Kidney (tissue), 13 donors: ENCODE measurements at regions not wholly inside any gene's neighbourhood (a gene's known extent, or its start where the extent isn't known, plus 50 kb on each side); places are given as distances from the start of the nearest gene placed in this dataset.

Experiments used
- DNase-seq, 5 donors: peaks; one replicate each; pipeline ENCODE4 v3.0.0-alpha.2; 2013 to 2020
- FAIRE-seq: peaks from 2 replicates; lab custom pipeline; 2012; peaks lifted over from hg19 to GRCh38; lab: Jason Lieb, UNC
- H3K27ac ChIP-seq, 2 donors: one replicate each; pipeline ENCODE4 v1.7.0; 2013; ENCODE audit warnings: low read depth in 2 of 2, low read length in 2 of 2, inconsistent platforms in 1 of 2
- H3K27me3 ChIP-seq: one replicate; pipeline ENCODE4 v1.7.1; 2013; ENCODE audit warnings: low read length, inconsistent platforms; ENCODE audit not compliant: control insufficient read depth, insufficient read depth
- H3K36me3 ChIP-seq, 3 donors: one replicate each; pipeline versions ENCODE4 v1.7.0 to v1.7.1; 2013; ENCODE audit warnings: low read length in 3 of 3, control low read depth in 1 of 3, inconsistent platforms in 1 of 3; ENCODE audit not compliant: insufficient read depth in 3 of 3, control insufficient read depth in 2 of 3
- H3K4me1 ChIP-seq, 3 donors: one replicate each; pipeline versions ENCODE4 v1.7.0 to v1.7.1; 2013; ENCODE audit warnings: low read length in 3 of 3, inconsistent platforms in 1 of 3, low read depth in 1 of 3; ENCODE audit not compliant: control insufficient read depth in 2 of 3, insufficient read depth in 2 of 3
- H3K4me3 ChIP-seq, 3 donors: one replicate each; pipeline versions ENCODE4 v1.7.0 to v1.8.1; 2013; ENCODE audit warnings: low read length in 3 of 3, control low read depth in 1 of 3, inconsistent platforms in 1 of 3
- H3K9ac ChIP-seq, 3 donors: one replicate each; pipeline versions ENCODE4 v1.7.0 to v1.7.1; 2013; ENCODE audit warnings: low read length in 3 of 3, control low read depth in 1 of 3, inconsistent platforms in 1 of 3
- H3K9me3 ChIP-seq, 3 donors: one replicate each; pipeline versions ENCODE4 v1.7.0 to v1.7.1; 2013; ENCODE audit warnings: low read length in 3 of 3, control low read depth in 1 of 3, inconsistent platforms in 1 of 3; ENCODE audit not compliant: control insufficient read depth in 2 of 3, insufficient read depth in 1 of 3
- intact Hi-C: fragments of 100-400 bp; cut with DNase I; formaldehyde crosslinking; loops from one replicate; pipeline ENCODE4 v1.11.1; 2022
- TF ChIP-seq, protein P1 (sequence below): IDR thresholded peaks from 3 replicates; pipeline ENCODE4 v1.5.1; 2012; ENCODE audit warnings: mild to moderate bottlenecking, moderate library complexity, borderline replicate concordance; ENCODE audit not compliant: insufficient read depth; ENCODE audit errors: extremely low read depth
- donor health status: control.
- donor health status: control.
- donor health status: control.
- donor health status: control.
- donor health status: control.
- donor health status: DM: yes; HTN: yes; CAD: no.
- donor health status: Normal renal cell carcinoma (clear cell type).

DNA sequence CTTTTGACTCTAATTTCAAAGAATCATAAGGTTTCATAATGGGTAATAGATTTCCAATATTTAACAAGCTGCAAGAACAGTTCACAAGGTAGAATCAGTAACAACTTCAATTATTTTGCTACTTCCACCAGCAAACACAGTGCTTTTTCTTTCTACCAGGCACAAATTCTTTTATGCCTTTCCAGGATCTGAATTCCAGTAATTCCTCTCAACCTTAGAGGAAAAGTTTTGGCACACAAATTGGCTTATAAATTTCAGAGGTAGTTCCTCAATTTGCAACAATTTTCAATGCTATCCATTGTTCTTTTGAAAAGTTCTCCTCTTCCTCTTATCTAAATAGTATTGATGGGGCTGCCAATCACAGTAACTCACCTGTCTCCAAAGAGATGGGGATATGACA is 665.4 kb upstream of the PHF14 start:
- Histone ChIP-seq H3K4me3 (no peak overlapping the region), H3K27ac (no peak overlapping the region), H3K36me3 (no peaks in the 10 kb centered on the region), H3K4me1 (no peaks in the 10 kb centered on the region), H3K9ac (no peak overlapping the region), H3K27me3 (no peaks in the 10 kb centered on the region), H3K9me3 (peaks cover 0 to 4% (median 0%) of the 10 kb centered on the region in 3 donors)
- FAIRE-seq: no peak
- intact Hi-C loops: no loop called here
- TF ChIP-seq, protein P1, sequence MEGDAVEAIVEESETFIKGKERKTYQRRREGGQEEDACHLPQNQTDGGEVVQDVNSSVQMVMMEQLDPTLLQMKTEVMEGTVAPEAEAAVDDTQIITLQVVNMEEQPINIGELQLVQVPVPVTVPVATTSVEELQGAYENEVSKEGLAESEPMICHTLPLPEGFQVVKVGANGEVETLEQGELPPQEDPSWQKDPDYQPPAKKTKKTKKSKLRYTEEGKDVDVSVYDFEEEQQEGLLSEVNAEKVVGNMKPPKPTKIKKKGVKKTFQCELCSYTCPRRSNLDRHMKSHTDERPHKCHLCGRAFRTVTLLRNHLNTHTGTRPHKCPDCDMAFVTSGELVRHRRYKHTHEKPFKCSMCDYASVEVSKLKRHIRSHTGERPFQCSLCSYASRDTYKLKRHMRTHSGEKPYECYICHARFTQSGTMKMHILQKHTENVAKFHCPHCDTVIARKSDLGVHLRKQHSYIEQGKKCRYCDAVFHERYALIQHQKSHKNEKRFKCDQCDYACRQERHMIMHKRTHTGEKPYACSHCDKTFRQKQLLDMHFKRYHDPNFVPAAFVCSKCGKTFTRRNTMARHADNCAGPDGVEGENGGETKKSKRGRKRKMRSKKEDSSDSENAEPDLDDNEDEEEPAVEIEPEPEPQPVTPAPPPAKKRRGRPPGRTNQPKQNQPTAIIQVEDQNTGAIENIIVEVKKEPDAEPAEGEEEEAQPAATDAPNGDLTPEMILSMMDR: no peak
- no peak for DNase-seq

DNA sequence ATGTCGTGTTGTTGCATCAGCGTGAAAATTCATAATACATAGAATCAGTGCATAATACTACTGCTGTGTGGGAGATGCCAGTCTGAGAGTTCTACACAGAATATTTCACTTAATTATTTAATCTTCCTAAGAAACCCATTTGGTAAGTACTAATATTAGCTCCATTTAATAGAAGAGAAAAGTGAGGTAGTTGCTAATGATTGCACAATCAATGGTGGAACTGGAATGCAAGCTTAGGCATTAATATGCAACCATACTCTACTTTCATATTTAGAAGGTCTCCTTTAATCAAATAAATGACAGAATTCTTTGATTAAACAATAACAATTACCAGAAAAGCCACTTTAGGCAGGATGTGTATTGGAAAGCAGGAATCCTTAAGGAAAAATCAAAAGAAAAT is 660.7 kb upstream of the PHF14 start:
- Histone ChIP-seq H3K27me3 (no peaks in the 10 kb centered on the region), H3K27ac (no peak overlapping the region), H3K9me3 (no peaks in the 10 kb centered on the region), H3K9ac (no peak overlapping the region), H3K4me3 (no peak overlapping the region), H3K36me3 (no peaks in the 10 kb centered on the region), H3K4me1 (no peaks in the 10 kb centered on the region)
- DNase-seq (no peak), FAIRE-seq (no peak)
- intact Hi-C loops: no loop called here
- TF ChIP-seq, protein P1: no peak

DNA sequence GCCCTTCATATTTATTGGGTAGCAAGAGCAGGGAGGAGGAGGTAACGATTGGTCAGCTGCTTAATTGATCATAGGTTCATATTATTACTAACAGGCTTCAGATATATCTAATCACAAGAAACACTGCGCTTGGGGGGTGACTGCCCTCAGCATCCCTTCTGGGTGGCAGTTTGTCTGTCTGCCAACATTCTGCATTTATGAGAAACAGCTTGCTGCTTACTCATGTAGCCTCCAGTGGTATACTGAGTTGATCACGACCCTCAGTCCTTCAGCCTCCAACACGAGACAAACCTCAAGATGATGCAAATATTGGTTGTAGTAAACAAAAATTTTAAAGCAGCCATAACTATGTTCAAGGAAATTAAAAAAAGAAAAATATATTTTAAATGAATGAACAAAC is 657.8 kb upstream of the PHF14 start:
- TF ChIP-seq, protein P1: no peak
- no peak for FAIRE-seq
- Histone ChIP-seq H3K4me1 (no peaks in the 10 kb centered on the region), H3K4me3 (no peak overlapping the region), H3K27ac (no peak overlapping the region), H3K9me3 (no peaks in the 10 kb centered on the region), H3K27me3 (no peaks in the 10 kb centered on the region), H3K36me3 (no peaks in the 10 kb centered on the region), H3K9ac (no peak overlapping the region)
- intact Hi-C loops: no loop called here
- DNase-seq: no peak

DNA sequence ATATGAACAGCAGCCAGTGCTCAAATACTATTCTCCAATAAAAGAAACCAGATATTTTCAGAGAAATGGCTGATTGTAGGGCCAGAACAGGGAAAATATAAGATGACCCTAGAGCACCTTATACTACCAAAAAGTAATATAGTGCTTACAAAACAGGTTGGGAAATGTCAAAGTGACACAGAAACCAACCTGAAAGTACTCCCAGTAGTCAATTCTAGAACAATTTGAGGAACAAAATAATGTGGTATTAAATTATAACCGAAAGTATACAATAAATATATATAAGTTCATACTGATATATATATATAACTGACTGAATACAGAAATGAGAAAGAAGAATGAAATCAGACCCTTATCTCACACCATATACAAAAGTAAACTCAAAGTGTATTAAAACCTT is 657.2 kb upstream of the PHF14 start:
- H3K4me1 ChIP-seq: no peaks in the 10 kb centered on the region
- intact Hi-C loops: no loop called here
- H3K9ac ChIP-seq: no peak overlapping the region
- FAIRE-seq: no peak
- no peaks in the 10 kb centered on the region for H3K27me3 ChIP-seq
- H3K36me3 ChIP-seq: no peaks in the 10 kb centered on the region
- H3K4me3 ChIP-seq: no peak overlapping the region
- TF ChIP-seq, protein P1: no peak
- no peak for DNase-seq
- H3K9me3 ChIP-seq: no peaks in the 10 kb centered on the region
- no peak overlapping the region for H3K27ac ChIP-seq
